GM12872 (cell line): ENCODE measurements at regions not wholly inside any gene's neighbourhood (a gene's known extent, or its start where the extent isn't known, plus 50 kb on each side); places are given as distances from the start of the nearest gene placed in this dataset.

Source experiments
- CTCF ChIP-seq: IDR thresholded peaks from 3 replicates; pipeline ENCODE4 v1.5.1; 2011; ENCODE audit warnings: low read depth, mild to moderate bottlenecking, low read length, moderate library complexity; ENCODE audit not compliant: insufficient read depth

GRCh38 chr6:23681743-23682142 is 444.3 kb upstream of the NRSN1 start:
- no peak for TF ChIP-seq CTCF

GRCh38 chr6:23688650-23689049 is 437.4 kb upstream of the NRSN1 start:
- TF ChIP-seq CTCF, result no peak

GRCh38 chr6:23690453-23691049 is 435.5 kb upstream of the NRSN1 start:
- no peak for TF ChIP-seq CTCF

- no peak for TF ChIP-seq CTCF
These were observed 433.8 kb upstream of the NRSN1 start for GRCh38 chr6:23692184-23692583.

GRCh38 chr6:23696992-23697391 is 429.0 kb upstream of the NRSN1 start:
- TF ChIP-seq CTCF, result no peak

GRCh38 chr6:23704479-23705052 is 421.4 kb upstream of the NRSN1 start:
- TF ChIP-seq CTCF, result no peak

- TF ChIP-seq CTCF, result no peak
These were observed 420.3 kb upstream of the NRSN1 start for GRCh38 chr6:23705697-23706096.
